ENCODE measurements at regions not wholly inside any gene's neighbourhood (a gene's known extent, or its start where the extent isn't known, plus 50 kb on each side); places are given as distances from the start of the nearest gene placed in this dataset.

GRCh38 chr18:26764177-26764576, 101.3 kb downstream of the AQP4 start:
- TF ChIP-seq EZH2phosphoT487 (IDR thresholded peaks at IDR 0.05; ENCODE audit: borderline replicate concordance, low read length): no peak
- no peak for TF ChIP-seq CTCF (IDR thresholded peaks at IDR 0.05; ENCODE audit: low read depth, low read length, poor library complexity, severe bottlenecking)
